Activated T-cell treated with anti-CD3 and anti-CD28 coated beads for 1 hour (primary cell): ENCODE measurements at regions not wholly inside any gene's neighbourhood (a gene's known extent, or its start where the extent isn't known, plus 50 kb on each side); places are given as distances from the start of the nearest gene placed in this dataset.

Source experiments
- DNase-seq: peaks from one replicate; pipeline ENCODE4 v3.0.0-alpha.2; 2020; ENCODE audit warnings: low read depth

DNA sequence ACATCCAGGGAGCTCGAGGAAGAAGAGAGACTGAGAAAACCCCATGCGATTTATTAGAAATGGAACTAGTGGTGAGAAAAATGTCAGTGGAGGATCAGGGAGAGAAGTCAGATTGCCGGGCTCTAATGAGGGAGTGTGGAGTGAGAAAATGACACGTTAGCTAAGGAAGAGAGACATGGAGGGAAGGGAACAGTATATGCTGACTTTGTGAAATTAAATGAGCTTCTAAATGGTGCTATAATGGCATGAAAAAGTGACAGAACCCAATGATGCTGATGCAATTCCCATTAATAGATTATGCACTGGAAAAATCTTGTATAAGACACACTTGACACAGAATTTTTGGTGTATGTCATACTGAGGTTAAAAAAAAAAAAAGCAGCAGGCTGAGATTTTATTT lies 112.6 kb downstream of the HSPH1 start:
- no peak for DNase-seq

DNA sequence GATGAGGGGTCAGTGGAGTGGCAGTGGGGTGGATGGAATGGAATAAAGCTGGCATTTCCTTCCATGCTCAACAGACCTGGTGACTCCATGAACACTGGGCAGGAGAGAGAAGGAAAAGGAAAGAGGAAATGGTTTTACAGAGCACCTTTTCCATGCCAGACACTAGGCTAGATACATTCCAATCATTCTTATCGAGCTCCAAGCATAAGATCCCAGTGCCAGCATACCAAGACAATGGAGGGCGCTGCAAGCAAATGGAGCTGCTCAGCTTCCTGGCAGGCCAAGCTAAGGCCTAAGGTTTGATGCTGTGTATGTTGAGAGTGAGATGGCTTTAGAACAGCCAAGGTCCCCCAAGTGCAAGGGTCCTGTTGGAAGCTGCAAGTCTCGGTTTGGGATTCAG lies 113.2 kb downstream of the HSPH1 start:
- DNase-seq, result no peak

- DNase-seq, result no peak
Observed at GRCh38 chr13:31046711-31047279, 114.3 kb downstream of the TEX26 start.

DNA sequence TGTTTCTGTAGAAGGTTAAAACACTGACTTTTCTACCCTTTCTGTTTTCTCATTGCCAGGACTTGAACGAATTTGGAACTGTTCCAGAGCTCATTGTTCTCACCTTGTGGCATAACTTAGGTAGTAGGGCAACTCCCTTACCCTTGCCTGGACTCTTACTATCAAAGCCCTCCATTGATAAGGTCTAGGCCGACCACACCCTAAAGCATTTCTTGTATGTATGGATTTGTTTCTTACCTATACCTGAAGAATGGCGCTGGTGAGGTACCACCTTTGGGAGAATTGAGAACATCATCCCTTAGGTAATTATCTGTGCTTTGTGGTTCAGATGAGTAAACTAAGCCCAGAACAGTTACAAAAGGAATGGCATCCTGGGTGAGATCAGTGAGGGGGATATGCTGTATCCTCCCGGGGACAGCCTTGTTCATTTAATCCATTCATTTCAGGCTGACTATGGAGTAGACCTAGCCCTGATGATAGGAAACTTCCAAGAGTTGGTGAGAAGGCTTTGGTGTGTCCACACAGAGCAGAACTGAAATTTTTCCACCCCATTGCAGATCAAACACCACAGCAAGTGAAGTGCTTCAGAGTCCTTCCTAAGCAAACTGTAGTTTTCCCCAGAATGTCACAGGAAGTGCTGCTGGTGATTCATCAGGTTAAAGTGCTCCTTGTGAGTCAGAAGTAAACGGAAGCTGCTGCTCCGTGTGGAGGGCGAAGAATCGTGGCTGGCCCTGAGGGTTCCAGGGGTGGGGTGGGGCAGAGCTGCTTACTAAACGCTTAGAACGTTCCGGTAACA lies 113.0 kb downstream of the TEX26 start:
- peak; percentile 54 for DNase-seq

DNA sequence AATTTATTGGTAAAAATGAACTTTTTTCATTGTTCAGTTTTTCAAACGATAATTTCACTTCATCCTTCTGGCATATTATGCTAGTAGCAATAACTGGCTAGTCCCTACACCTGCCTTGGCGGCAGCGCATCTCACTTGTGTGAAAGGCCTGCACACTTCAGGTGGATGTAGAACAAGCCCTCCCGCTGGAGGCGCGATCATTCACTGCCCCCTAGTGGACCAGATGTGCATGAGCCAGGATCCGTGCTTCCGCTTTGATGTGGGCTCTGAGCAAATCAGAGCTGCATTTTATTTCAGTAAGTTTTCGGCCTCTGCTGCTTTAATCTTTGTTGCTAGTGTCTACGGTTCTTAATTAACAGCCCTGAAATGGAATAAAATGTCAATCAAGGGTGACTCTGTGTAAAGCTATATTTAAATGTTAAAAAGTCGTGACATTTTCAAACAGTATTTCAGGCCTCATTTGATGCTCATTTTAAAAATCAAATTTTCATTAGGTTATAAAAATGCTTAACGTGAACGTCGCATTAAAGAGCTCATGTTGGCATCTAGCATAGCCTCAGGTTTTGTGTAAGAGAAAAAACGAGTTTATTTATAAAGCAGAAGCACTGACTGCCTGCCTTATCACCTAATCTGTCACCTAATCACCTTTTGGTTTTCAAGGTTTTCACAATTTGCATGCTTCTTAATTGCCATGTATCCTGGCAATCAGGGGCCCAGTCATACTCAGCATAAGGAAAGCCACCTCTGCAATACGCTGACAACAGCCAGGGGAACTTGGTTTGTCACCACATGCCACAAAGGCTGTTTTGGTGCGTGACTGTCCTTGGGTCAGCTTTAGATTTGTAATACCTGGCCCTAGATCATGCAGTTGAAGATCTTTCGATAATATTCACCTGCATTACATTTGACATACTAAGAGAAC lies 112.2 kb downstream of the TEX26 start:
- peak; percentile 69 for DNase-seq

DNA sequence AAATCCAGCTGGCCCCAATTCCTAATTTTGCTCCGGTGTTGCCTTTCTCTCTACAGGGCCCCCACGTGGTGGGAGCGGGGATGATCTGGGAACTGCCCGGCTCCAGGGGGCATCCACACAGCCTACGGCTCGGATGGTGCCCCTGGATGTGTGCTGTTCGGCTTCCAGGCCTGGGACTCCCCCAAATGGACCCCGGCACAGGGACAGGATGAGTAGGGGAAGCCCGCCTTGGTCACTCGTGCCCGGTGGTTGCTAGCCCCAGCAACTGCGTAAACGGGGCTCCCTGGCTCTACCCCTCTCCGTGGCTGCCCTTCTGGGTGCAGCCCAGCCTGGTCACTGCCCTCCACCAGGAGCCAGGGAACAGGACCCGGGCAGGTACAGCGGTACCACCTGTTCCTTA lies 111.5 kb downstream of the TEX26 start:
- DNase-seq, result no peak

DNA sequence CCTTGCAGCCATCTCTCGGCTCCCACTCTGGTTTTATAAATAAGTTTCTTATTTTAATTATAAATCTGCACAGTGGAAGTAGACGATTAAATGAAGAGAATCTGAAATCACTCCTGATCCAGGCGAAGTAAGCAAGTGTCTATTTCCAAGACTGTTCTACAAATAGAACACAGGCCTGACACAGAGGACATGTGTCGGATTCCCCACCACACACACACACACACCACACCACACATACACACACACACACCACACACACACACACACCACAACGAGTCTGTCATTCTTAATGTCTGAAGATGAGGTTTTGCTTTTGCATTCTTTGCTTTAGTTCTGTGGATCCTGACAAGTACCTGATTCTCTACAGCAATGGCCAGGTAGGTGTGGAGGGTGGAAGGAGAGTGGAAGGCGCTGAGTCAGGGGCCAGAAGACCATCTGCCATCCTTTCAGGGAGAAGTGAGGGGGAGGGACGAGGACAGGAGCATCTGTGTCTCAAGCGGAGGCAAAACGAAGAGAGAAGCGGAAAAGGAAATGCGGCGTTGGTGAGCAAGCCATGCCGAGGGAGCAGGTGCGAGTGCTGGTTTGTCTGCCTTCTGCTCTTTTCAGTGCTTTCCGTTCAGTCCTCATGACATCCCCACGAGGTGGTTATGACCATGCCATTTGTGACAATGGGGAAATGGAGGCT lies 110.2 kb downstream of the TEX26 start:
- DNase-seq, result no peak

GRCh38 chr13:31042049-31042448 lies 109.6 kb downstream of the TEX26 start:
- DNase-seq, result no peak

DNA sequence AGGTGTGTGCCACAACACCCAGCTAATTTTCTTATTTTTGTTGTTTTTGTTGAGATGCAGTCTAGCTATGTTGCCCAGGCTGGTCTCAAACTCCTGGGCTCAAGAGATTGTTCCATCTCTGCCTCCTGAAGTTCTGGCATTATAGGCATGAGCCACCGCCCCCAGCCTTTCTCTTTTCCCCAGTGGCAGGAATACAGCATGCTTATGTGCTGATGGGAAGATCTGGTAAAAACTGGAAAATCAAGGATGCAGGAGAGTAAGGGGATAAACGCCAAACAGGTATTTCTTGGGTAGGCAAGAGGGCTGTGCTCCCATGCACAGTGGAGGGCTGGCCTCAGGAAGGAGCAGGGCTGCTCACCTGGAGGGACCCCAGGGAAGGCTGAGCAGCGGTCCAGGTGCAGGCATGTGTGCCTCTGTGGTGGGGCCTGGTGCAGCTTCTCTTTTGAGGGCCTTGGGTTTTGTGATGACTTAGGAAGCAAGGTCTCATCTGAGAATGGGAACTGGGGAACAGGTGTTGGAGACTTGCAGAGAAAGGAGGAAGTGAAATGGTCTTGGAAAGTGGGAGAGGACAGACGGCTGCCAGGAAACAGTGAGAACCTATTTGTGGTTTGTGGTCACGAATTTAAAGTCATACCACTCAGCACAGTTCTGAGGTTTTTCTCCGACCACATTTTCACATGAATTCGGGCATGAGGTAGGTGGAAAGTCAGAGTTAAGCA lies 106.5 kb downstream of the TEX26 start:
- DNase-seq, result no peak

- DNase-seq, result no peak
Observed at GRCh38 chr13:31037874-31038500, 105.5 kb downstream of the TEX26 start.

GRCh38 chr13:31036731-31037695 lies 104.6 kb downstream of the TEX26 start:
- no peak for DNase-seq

- no peak for DNase-seq
Observed at GRCh38 chr13:31035185-31035965, 102.9 kb downstream of the TEX26 start.

DNA sequence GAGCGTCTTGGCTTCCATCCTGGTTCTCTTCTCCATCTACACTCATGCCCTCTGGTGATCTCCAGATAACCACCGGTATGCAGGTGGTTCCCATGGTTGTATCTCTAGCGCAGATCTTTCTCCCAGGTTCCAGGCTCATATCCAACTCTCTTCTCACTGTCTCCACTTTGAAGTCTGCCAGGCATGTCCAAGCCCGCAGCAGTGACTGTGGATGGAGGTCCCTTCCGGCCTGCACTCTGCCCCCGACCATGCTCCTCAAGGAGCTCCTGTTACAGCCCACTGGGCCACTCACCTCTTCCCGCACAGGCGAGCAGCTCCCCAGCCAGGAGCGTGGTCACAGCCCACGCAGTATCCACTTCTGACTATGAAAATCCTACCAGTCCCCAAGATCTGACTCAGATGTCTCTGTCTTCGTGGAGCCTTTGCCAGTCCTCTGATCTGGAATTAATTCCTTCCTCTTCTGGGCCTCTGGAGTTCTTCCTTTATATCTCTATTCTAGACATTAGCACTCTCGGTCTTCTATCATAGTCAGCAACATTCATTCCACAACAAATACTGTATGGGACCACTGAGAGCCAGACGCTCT lies 100.2 kb downstream of the TEX26 start:
- no peak for DNase-seq

- DNase-seq, result no peak
Observed at GRCh38 chr13:31031482-31031881, 99.0 kb downstream of the TEX26 start.

- DNase-seq, result no peak
Observed at GRCh38 chr13:31029102-31029501, 96.6 kb downstream of the TEX26 start.

- DNase-seq, result no peak
Observed at GRCh38 chr13:31027136-31027535, 94.7 kb downstream of the TEX26 start.
